ENCODE measurements at regions not wholly inside any gene's neighbourhood (a gene's known extent, or its start where the extent isn't known, plus 50 kb on each side); places are given as distances from the start of the nearest gene placed in this dataset.

DNA sequence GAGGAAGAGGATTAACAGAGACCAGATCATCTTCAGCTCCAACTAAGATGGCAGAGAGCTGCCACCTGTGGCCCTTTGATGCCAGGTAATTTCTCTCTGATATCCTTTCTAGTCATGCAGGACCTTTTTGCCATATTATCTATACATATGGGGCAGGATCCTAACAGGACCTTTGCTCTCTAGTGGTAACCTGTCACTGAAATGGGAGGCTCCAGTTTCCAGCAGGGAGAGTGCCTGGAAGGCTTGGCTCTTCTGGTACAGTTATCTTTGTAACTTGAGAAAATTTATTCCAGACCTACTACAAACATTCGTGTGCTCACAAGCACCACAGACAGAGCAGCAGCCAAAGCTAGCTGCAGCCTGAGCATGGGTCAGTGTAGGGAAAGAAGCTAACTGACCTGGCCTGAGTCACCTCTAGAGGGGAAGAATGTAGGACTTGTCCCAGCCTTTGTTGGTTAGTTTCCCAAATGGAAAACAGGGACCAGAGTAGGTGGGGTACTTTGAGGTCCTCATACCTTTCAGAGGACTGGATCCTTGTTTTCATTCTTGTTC lies 86.5 kb upstream of the MACF1 start:
- no peak for TF ChIP-seq EZH2 (IDR thresholded peaks at IDR 0.05)
- TF ChIP-seq, protein P1, sequence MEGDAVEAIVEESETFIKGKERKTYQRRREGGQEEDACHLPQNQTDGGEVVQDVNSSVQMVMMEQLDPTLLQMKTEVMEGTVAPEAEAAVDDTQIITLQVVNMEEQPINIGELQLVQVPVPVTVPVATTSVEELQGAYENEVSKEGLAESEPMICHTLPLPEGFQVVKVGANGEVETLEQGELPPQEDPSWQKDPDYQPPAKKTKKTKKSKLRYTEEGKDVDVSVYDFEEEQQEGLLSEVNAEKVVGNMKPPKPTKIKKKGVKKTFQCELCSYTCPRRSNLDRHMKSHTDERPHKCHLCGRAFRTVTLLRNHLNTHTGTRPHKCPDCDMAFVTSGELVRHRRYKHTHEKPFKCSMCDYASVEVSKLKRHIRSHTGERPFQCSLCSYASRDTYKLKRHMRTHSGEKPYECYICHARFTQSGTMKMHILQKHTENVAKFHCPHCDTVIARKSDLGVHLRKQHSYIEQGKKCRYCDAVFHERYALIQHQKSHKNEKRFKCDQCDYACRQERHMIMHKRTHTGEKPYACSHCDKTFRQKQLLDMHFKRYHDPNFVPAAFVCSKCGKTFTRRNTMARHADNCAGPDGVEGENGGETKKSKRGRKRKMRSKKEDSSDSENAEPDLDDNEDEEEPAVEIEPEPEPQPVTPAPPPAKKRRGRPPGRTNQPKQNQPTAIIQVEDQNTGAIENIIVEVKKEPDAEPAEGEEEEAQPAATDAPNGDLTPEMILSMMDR (IDR thresholded peaks at IDR 0.05), result no peak
- no peak for TF ChIP-seq EZH2phosphoT487 (IDR thresholded peaks at IDR 0.05)
- H3K4me3 Mint-ChIP-seq, result no peak overlapping the region
- no peaks in the 10 kb centered on the region for H3K9me3 Mint-ChIP-seq
- H3K4me3 ChIP-seq, result no peak overlapping the region
- H3K4me2 ChIP-seq, result no peak overlapping the region
- no peaks in the 10 kb centered on the region for H3K9me3 ChIP-seq (ENCODE audit: low read depth)
- peaks cover 20% of the 10 kb centered on the region for H3K4me1 ChIP-seq
- peaks cover 100% of the 10 kb centered on the region for H3K79me2 ChIP-seq (ENCODE audit: low read depth)
- H3K9ac ChIP-seq, result no peak overlapping the region
- H4K20me1 ChIP-seq (ENCODE audit: low read depth), result peaks cover 88% of the 10 kb centered on the region
- H3K27ac Mint-ChIP-seq, result no peak overlapping the region
- peaks cover 18% of the 10 kb centered on the region for H3K36me3 Mint-ChIP-seq
- no peaks in the 10 kb centered on the region for H3K27me3 ChIP-seq
- peaks cover 3% of the 10 kb centered on the region for H3F3A ChIP-seq (ENCODE audit: low read depth)
- no peaks in the 10 kb centered on the region for H3K27me3 Mint-ChIP-seq (ENCODE audit: insufficient read depth, low read depth)
- H3K4me1 Mint-ChIP-seq, result peaks cover 10% of the 10 kb centered on the region
- DNase-seq (ENCODE audit: low spot score), result no peak
- peak overlapping the region; percentile 38 for H3K27ac ChIP-seq
- H3K36me3 ChIP-seq, result peaks cover 6% of the 10 kb centered on the region
- H2AFZ ChIP-seq (replicated peaks), result no peak overlapping the region

DNA sequence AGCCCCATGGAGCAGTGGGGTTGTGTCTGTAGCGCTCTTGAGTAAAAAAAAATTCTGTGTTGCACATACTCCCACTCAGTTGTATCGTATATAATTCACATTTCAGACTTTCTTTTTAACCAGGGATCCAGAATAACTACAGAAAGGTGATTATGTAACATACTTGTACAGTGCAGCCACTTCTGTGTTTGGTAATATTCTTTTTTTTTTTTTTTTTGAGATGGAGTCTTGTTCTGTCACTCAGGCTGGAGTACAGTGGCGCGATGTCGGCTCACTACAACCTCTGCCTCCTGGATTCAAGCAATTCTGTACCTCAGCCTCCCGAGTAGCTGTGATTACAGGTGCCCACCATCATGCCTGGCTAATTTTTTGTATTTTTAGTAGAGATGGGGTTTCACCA lies 82.4 kb upstream of the MACF1 start:
- H3K4me3 Mint-ChIP-seq, result no peak overlapping the region
- Histone ChIP-seq H3K4me1 (peaks cover 16% of the 10 kb centered on the region), H4K20me1 (ENCODE audit: low read depth) (peaks cover 55% of the 10 kb centered on the region), H2AFZ (replicated peaks) (no peak overlapping the region), H3K4me2 (no peak overlapping the region), H3K9me3 (ENCODE audit: low read depth) (no peaks in the 10 kb centered on the region), H3K4me3 (no peak overlapping the region), H3K27ac (no peak overlapping the region), H3K79me2 (ENCODE audit: low read depth) (peaks cover 96% of the 10 kb centered on the region), H3K27me3 (no peaks in the 10 kb centered on the region), H3K36me3 (peaks cover 6% of the 10 kb centered on the region), H3K9ac (no peak overlapping the region), H3F3A (ENCODE audit: low read depth) (peaks cover 15% of the 10 kb centered on the region)
- no peak for DNase-seq (ENCODE audit: low spot score)
- TF ChIP-seq EZH2phosphoT487 (IDR thresholded peaks at IDR 0.05), result no peak
- TF ChIP-seq, protein P1 (IDR thresholded peaks at IDR 0.05), result no peak
- no peak for TF ChIP-seq EZH2 (IDR thresholded peaks at IDR 0.05)
- H3K4me1 Mint-ChIP-seq, result peaks cover 21% of the 10 kb centered on the region
- no peak overlapping the region for H3K27ac Mint-ChIP-seq
- no peaks in the 10 kb centered on the region for H3K27me3 Mint-ChIP-seq (ENCODE audit: insufficient read depth, low read depth)
- H3K9me3 Mint-ChIP-seq, result no peaks in the 10 kb centered on the region
- peaks cover 23% of the 10 kb centered on the region for H3K36me3 Mint-ChIP-seq

DNA sequence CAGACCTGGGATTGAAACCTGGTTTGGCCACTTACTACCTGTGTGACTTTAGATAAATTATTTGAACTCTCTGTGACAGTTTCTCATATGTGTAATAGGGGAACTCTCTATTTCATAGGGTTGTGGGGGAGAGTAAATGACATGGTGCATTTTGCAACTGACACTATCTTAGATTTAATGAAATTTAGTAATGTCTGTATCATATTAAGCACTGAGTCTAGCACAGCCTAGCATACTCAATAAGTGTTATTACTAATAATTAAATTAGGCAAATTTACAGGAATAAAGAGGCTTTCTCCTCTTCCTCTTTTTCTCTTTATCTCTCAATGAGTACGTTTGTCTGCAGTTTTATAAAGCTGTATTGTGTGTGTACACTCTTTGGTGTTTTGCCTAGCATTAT lies 80.2 kb upstream of the MACF1 start:
- Mint-ChIP-seq H3K9me3 (no peaks in the 10 kb centered on the region), H3K4me1 (peaks cover 29% of the 10 kb centered on the region), H3K36me3 (peaks cover 24% of the 10 kb centered on the region), H3K27ac (no peak overlapping the region), H3K4me3 (no peak overlapping the region), H3K27me3 (ENCODE audit: insufficient read depth, low read depth) (no peaks in the 10 kb centered on the region)
- TF ChIP-seq EZH2phosphoT487 (IDR thresholded peaks at IDR 0.05) (no peak), EZH2 (IDR thresholded peaks at IDR 0.05) (no peak)
- TF ChIP-seq, protein P1 (IDR thresholded peaks at IDR 0.05), result no peak
- Histone ChIP-seq H2AFZ (replicated peaks) (no peak overlapping the region), H3K36me3 (peaks cover 6% of the 10 kb centered on the region), H3K79me2 (ENCODE audit: low read depth) (peaks cover 96% of the 10 kb centered on the region), H3K4me1 (peaks cover 23% of the 10 kb centered on the region), H4K20me1 (ENCODE audit: low read depth) (peaks cover 54% of the 10 kb centered on the region), H3K4me3 (no peak overlapping the region), H3K4me2 (no peak overlapping the region), H3K9me3 (ENCODE audit: low read depth) (no peaks in the 10 kb centered on the region), H3K27ac (no peak overlapping the region), H3F3A (ENCODE audit: low read depth) (peaks cover 32% of the 10 kb centered on the region), H3K27me3 (no peaks in the 10 kb centered on the region), H3K9ac (no peak overlapping the region)
- no peak for DNase-seq (ENCODE audit: low spot score)
